NCI-H748 treated with DMSO at 0.1 percent for 48 hours (cell line): ENCODE measurements at regions not wholly inside any gene's neighbourhood (a gene's known extent, or its start where the extent isn't known, plus 50 kb on each side); places are given as distances from the start of the nearest gene placed in this dataset.
"Not testable (repeated sequence)": the region's sequence is repeated elsewhere in the genome, so short reads cannot be mapped to it uniquely, and the experiment has no call there.

Experiments
- DNase-seq: peaks from one replicate; lab custom pipeline; 2025; lab: John Stamatoyannopoulos, UW

DNA sequence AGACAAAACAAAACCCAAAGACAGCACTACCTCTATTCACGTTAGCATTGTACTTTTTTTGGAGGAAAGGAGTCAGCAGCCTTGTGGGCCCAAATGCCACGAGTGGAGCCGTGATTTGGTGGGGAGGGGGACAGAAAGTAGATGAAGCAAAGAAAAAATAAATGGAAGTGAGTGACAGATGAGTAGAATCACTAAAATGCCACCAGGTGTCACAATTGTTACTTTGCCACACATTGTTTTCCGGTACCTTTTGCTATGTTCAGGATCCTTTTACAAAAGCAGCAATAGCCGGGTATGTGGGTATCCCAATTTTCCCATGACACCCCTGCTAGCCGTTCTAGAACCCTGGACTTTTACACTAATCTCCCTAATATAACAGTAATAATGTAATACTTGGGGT is 85.0 kb upstream of the AK4 start:
- peak; percentile 19 for DNase-seq

DNA sequence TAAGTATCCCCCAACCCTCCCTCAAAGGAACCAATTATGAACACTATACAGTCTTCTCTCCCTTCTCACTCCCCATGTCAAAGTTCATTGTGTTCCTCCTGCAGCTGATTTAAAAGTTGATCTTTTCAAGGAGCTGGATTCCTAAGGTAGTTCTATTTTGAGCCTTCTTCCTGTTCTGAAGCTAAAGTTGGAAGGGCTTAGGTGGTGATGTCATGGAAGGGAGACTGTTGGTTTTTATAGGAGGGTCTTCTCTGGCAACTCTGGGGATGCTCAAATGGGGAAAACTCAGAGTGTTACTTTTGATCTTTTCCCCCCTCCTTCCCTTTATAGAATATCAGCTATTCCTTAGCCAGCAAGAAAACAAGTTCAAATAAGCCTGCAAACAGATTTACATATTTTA is 83.0 kb upstream of the AK4 start:
- DNase-seq: no peak

GRCh38 chr1:65065524-65066418 is 82.2 kb upstream of the AK4 start:
- peak; percentile 23 for DNase-seq

- no peak for DNase-seq
Measured at GRCh38 chr1:65066419-65066765, 81.6 kb upstream of the AK4 start.

- no peak for DNase-seq
Measured at GRCh38 chr1:65066766-65067490, 81.1 kb upstream of the AK4 start.

DNA sequence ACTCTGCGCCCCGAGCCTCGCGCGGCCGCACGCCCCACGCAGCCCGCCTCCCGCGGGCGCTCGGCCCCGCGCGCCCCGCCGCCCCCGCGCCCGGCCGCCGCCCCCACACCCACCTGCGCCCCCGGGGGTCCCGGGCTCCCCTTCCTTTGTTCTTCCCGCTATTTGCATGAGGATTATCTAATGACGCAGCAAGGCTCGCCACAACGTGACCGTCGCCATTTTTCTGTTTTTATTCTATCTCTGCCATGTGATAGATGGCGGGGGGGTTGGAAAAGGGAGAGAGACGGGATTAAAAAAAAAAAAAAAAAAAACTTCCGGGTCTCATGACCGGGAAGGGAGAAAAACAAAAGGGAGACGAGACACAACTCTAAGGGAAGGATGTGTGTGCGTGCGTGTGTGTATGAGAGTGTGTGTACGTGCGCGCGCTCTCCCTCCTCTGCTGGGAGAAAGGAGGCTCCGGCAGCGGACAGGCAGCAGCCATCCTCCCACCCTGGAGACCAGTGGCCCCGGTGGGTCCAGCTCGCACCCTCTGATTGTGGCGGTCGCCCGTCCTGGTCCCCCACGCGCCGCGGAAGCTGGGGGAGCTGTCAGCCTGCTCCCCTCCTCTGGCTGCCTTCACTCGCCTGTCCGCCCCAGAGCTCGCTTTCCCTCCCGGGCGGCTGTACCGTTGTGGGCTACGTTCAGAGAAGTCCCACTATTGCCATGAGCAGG is 80.4 kb upstream of the AK4 start:
- DNase-seq: peak; percentile 40

DNA sequence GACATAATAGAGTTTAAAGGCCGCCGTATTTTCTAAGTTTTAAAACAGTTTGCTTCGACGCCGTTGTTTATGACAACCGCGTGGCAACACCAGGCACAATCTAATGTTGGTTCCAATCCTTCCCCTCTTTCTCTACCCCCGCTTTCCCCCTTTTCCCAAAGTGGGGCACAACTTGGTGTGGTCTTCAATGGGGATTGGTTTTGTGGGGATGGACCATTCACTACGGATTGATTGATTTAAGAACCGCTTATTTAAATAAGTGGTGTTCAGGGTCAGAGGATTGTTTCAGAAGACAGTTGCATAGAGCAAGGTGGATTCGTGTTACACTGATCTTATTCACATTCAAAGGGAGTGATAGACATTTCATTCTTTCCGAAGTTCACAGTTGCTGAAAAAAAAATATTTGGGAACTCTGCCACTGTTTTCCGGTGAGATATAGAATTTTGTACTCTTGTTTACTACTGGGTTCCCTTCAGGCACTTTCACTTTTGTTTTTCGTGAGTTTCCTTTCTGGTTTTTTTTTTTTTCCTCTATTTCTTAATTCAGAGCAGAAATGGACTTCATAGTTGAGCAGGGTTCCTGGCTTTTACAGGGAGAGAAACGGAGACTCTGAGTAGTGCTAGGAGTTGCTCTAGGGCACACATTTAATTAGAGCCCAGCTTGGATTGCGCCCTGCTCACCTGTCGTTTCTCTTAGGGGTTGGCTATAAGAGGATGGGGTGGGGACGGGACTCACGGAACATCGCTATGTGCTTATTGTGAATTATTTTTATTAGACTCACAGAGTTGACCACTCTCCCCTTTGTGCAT is 79.6 kb upstream of the AK4 start:
- DNase-seq: no peak

DNA sequence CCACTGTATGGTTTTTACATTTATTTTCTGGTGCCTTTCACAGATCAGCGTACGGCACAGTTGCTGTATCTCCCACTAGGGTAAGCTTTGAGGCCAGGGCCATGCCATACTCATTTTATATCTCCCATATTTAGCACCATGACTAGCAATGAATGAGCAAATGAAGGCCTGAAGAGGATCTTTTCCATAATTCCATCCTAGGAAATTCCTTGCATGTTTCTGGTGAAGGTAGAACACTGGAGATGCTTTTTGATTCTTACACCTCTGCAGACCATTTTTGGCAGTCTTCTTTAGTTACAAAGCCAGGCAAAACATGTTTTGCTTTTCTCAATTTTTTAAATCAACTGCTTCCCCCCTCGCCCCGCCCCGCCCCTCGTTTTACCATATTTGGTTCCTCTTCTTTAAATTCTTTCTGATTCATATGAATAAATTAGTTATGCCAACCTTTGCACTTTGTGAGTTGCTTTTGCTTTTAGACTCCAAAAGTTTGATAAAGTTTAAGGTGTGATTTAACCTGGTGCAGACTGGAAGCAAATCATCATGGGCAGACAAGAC is 78.9 kb upstream of the AK4 start:
- no peak for DNase-seq

GRCh38 chr1:65072845-65073244 is 75.2 kb upstream of the AK4 start:
- DNase-seq: no peak

DNA sequence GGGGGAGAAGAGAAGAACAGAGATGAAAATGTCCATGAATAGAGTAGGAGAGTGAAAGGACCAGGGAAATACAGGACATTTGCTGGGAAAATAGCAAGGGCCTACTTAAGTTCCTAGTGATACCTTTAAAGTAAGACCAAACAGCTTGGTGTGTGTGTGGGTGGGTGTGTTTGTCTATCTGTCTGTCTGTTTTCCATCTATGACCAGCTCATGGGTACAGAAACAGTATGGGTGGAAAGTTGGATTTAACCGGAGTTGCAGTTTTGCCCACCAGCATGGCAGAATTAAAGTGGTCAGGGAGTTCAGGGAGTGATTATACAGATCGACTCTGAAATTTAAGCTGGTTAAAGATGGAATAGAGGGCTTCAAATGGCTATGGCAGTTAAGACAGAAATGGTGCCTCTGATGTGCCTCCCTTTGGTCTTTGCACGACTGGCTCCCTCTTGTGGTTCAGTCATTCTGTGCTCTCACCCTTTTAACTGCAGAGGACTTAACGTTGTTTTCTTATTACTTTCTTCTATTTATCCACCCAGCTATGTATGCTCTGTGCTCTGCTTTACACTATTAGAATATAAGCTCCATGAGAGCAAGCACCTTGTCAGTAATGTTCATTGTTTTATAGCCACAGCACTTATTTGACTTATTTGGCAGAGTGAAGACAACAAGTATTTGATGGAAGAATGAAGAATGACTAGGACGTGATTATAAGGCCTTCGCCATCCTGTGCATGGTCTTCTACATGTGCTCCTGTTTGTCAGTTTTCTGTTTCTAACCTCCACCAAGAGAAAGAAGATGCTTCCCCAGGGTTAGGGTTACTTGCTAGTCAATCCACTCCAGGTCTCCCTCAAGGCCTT is 72.7 kb upstream of the AK4 start:
- peak; percentile 53 for DNase-seq

- no peak for DNase-seq
Measured at GRCh38 chr1:65077369-65077768, 70.6 kb upstream of the AK4 start.

GRCh38 chr1:65079941-65080340 is 68.1 kb upstream of the AK4 start:
- DNase-seq: no peak

DNA sequence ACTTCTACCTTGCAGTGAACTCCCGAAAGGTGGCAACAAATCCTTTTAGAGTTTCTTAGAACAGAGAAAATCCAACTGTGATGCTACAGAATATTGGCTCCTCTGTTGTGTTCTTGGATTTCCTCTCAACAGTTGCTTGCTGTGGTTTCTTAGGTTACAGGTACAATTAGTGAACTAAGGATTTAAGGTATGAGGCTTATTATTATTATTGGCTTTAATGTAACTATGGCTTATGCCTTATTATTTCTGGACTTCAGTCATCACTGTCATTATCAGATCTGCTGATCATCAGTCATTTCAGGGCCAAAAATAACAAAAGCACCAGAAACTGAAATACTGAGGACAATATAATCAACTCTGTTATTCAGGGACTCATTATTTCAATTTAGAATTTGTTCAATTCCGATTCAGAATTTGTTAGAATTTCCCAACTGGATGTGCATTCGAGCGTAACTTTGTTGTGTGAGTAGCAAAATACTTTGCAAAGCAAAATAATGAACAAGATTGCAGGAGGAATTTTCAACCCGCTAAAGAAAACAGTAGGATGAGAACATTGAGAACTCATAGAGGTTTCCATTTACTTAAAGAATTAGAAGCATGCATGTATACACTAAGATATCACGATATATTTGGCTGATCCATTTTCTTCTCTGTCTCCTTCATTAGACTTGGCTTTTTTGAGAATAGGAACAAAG is 65.5 kb upstream of the AK4 start:
- DNase-seq: no peak

- DNase-seq: no peak
Measured at GRCh38 chr1:65083263-65083896, 64.6 kb upstream of the AK4 start.

GRCh38 chr1:65084066-65084465 is 63.9 kb upstream of the AK4 start:
- DNase-seq: no peak

- not testable (repeated sequence) for DNase-seq
Measured at GRCh38 chr1:65087519-65087918, 60.5 kb upstream of the AK4 start.

GRCh38 chr1:65090406-65090805 is 57.6 kb upstream of the AK4 start:
- no peak for DNase-seq

DNA sequence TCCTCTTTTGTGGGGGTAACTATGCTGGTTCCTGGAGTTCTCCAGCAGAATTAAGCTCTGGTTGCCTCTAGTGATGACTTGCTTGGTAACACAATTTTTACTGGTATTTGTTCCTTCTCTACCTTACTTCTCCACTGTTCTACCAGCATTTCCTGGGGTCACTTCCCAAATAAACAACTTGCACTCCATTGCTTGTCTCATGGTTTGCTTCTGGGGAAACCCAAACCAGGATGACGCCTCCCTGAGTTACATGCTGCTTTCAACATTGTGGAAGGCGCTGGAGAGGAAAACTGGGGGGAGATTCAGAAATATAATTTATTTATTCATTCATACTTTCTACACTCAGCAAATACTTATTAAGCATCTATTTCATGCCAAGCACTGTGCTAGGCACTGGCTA is 55.3 kb upstream of the AK4 start:
- DNase-seq: no peak

GRCh38 chr1:65097076-65097475 is 50.9 kb upstream of the AK4 start:
- no peak for DNase-seq
